Stimulated activated CD4-positive, alpha-beta T cell treated with anti-CD3 and anti-CD28 coated beads, Interleukin-2, amount 100 ng/mL, for 24 hours (primary cell): ENCODE measurements at regions not wholly inside any gene's neighbourhood (a gene's known extent, or its start where the extent isn't known, plus 50 kb on each side); places are given as distances from the start of the nearest gene placed in this dataset.
"Not testable (repeated sequence)": the region's sequence is repeated elsewhere in the genome, so short reads cannot be mapped to it uniquely, and the experiment has no call there.

Experiments used
- DNase-seq, 2 donors: peaks; one replicate each; pipeline ENCODE4 v3.0.0-alpha.2; 2020

DNA sequence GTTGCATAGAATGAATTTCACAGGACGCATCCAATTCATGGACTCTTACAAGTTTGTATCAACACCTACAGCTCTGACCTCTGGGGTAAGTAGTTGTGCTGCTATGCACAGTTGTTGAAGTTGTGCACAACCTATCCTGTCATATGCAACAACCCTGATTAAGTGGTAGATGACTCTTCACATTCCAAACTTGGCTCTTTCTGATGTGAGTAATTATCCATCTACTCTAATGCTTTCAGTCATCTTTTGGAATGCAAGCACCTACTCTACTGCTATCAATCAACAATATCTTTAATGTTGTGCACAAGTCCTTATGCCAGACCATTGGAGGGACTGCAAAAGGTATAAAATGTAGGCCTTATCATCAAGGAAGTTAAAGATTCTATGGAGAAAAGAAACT is 921.4 kb downstream of the MCTP2 start:
- no peak for DNase-seq

GRCh38 chr15:95153201-95153600 is 921.8 kb downstream of the MCTP2 start:
- not testable (repeated sequence) for DNase-seq

DNA sequence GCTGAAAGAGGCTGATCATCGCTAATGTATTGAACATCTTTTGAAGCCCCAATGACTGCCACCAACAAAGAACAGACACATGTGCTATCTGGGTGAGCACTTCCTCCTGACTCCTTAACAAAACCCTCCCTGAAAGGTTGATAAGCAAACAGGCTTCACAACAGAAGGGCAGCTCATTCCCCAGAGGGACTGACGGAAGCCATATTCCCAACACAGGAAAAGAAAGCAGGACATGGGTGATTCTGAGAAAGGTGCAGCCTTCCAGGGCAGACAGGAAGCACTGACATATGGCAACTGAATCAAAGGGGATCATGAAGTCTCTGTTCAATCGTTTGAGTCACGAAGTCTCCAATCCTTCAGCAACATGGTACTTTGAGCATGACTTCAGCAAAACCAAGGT is 929.0 kb downstream of the MCTP2 start:
- DNase-seq = no peak

DNA sequence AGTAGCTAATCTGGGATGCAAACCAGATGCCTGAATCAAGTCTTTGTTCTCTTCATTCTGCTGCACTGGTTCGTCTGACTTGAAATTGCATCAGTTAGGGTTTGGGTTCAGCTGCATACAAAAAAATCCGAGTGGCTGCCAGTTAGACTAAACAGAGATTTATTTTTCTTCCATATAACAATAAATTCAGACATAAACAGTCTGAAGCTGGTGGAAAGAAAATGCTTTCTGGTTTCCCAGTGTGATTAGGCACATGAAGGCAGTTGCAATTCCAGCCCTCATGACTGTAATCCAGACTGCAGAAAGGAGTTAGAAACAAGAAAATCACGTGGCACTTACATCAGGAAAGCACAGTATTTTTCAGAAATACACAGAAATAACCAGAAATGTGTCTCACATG is 930.7 kb downstream of the MCTP2 start:
- DNase-seq = no peak

DNA sequence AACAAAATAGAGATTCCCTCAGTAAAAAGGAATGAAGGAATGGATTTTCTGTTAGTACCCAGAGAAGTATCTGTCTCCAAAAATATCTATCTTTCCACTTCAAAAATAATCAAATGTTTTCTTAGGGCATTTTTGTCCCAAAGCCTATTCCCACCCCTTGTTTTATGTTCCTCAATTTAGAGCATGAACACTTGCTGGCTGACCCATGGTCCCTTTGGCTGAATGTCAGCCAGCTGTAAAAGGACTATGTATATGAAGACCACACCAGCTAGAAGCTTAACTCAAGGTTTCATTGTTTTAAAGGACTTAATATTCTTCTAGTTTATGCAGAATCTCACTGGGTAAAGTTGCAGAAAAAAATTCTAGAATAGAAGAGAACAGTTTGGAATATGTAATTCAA is 931.2 kb downstream of the MCTP2 start:
- no peak for DNase-seq

DNA sequence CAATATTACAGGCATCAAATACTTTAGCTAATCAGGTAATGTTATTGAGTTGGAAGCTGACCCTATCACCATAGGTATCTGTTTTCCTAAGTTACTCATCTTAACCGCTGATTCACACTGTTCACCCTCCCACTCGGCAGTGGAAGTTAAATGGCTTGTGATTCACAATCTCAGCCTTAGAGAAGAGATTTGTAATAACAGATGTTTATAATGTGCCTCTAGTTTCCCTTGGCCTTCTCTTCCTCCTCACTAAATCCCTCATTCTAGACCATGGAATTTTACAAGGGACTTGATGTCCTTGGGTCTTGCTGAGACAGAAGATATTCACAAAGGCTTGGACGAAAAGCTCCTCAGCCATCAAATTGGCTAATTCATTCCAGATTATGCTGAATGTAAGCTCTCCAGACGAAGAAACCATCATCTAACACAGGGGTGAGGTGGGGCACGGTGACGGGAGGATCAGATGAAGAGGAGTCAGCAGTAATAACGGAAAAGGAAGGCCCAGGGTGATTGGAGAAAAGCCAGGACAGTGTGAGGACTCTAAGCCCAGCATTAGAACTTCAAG is 931.7 kb downstream of the MCTP2 start:
- no peak for DNase-seq

GRCh38 chr15:95168152-95168551 is 936.8 kb downstream of the MCTP2 start:
- no peak for DNase-seq

DNA sequence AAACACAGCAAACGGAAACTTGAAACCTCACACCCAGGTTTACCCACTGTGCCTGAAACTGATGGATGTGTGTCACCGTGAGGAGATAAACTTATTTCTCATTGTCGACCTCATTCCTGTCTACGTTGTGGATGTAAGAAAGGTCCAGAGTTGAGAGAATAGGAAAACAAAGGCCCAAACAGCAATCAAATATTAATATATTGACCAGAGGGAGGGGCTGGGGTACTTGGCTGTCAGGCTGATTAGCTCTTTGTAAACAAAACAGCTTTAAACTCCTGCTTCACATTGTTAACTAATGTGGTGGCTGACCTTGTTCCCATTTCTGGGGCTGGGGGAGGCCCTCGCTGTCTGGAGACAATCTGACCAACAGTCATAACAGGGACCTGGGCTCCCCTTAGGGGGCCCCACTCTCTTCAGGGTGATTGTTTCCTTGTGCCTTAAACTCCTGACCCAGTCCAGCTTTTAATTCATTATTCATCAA is 937.6 kb downstream of the MCTP2 start:
- DNase-seq = no peak

GRCh38 chr15:95169541-95170459 is 938.4 kb downstream of the MCTP2 start:
- no peak for DNase-seq

DNA sequence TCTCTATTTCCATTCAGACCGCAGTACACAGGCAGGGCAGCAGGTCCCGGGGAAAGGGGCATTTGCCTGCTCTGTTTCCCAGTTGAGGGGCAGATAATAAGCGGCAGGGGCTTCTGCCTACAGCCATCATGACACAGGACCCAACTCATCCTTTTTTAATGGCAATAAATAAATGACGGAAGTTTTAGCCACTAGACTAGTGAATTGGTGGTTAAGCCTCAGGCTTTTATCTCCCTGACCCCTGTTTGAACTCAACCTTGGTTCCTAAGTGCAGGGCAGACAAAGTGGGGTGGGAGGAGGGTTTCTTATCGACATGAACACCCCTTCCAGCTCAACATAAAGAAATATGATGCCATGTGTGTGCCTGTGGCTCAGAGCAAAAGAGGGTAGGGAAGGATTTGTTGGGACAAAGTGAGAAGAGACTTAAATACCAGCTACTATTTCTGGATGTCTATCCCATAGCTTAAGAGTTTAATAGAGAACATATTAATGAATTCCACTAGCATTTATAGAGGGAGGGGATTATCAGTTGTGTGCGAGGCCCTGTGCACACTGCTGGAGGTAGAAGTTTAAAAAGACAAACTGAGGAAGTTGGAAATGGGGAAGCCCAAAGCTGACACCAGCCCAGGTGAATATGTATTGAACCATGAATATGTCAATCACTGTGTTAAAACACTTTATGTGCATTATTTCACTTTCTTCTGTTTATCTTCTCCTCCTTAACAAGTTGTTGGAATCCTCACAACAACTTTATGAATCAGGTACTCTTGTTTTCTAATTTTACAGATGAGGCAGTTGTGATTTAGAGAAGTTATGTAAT is 939.4 kb downstream of the MCTP2 start:
- DNase-seq = no peak

DNA sequence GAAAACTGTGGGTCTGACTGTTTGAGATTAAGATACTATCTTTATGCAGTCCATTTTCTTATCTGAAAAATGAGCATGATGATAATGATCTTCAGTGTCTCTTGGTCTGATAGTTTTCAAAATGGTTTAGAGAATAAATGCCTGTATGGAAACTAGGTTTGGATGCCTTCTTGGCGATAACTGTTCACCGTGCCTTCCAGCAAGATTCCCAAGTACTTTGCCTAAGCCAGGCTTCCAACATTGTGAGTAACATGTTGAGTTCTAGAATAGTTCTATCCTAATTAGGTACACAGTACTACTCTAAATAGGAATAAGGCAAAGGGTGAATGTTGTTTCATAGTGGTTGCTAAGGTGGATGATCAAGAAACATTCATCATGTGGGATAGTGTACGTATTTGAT is 940.2 kb downstream of the MCTP2 start:
- DNase-seq = no peak

- DNase-seq = no peak
Measured at GRCh38 chr15:95174301-95175259, 943.2 kb downstream of the MCTP2 start.

GRCh38 chr15:95175914-95176658 is 944.7 kb downstream of the MCTP2 start:
- DNase-seq = no peak

DNA sequence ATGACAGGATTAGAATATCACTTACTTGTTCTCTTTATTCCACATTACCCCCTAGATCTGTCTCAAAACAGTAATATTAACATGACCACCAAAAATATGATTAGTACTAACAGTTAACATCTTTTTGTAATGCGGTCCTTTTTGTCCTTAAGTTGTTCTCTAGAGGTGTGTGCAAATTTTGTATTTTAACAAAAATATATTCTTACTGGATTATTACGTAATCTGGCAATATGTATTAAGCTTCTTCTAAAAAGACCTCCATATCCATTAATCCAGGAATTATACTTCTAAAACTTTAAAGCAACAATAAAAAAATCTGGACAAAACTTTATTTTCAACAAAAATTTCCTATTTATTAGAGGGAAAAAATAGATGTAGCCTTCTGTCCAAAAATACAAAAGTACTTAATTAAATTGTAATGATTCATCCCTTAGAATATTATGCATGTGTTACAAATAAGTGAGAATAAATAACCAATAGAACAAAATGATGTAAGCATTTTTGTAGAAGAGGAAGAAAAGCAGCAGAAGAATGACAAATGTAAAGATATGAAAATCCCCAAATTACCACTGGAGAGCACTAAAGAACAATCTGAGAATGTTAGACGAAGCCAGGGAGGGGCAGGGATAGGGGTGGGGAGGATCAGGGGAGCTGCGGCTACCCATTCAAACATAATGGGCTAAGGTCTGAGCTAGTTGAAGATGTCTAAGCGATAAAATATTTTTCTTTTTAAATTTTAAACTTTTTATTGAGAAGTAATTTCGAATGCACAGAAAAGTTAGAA is 945.6 kb downstream of the MCTP2 start:
- no peak for DNase-seq

DNA sequence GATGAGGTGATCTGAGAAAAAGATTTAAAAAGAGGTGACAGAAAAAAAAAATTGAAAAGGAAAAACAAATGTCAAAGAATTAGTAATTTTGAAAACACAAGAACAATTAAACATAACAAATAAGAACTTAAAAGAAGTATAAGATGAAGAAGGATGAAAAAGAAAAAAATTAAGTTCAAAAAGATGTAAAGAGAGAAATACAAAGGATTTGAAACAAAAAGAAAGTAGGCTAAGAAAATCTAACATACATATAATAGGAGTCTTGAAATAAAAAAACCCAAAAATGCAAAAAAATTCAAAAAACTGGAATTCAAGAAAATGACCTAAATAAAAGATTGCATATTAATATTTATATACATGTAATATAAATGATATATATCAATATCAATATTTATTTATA is 949.2 kb downstream of the MCTP2 start:
- DNase-seq = no peak

- DNase-seq = no peak
Measured at GRCh38 chr15:95182091-95182490, 950.7 kb downstream of the MCTP2 start.

GRCh38 chr15:95192923-95193322 is 961.6 kb downstream of the MCTP2 start:
- DNase-seq = no peak

GRCh38 chr15:95194746-95195145 is 963.4 kb downstream of the MCTP2 start:
- no peak for DNase-seq

GRCh38 chr15:95196176-95196915 is 965.0 kb downstream of the MCTP2 start:
- no peak for DNase-seq
